ENCODE measurements at regions not wholly inside any gene's neighbourhood (a gene's known extent, or its start where the extent isn't known, plus 50 kb on each side); places are given as distances from the start of the nearest gene placed in this dataset.
A peak's percentile ranks its signal among the peaks of the same experiment; 100 is the strongest.

GRCh38 chr7:113321201-113321600, 202.8 kb upstream of the SMIM30 start:
- TF ChIP-seq POLR2AphosphoS5 (IDR thresholded peaks at IDR 0.05) = peak in 3 of 4 donors; percentile 15 to 51 (median 23)
- TF ChIP-seq CTCF (IDR thresholded peaks at IDR 0.05) = no peak
- TF ChIP-seq POLR2A (IDR thresholded peaks at IDR 0.05) = no peak
- Histone ChIP-seq H3K27ac (no peak overlapping the region), H3K9me3 (no peaks in the 10 kb centered on the region), H3K4me1 (peaks cover 0 to 8% (median 2%) of the 10 kb centered on the region in 4 donors), H3K36me3 (no peaks in the 10 kb centered on the region), H3K27me3 (no peaks in the 10 kb centered on the region), H3K4me3 (no peak overlapping the region)
- DNase-seq = no peak
- intact Hi-C loops (cut with DNase I) = no loop called here
- 82% methylated on average over 2 of the region's 2 CpGs for WGBS, 2 donors

- intact Hi-C loops (cut with DNase I) = no loop called here
- no peaks in the 10 kb centered on the region for H3K9me3 ChIP-seq
- H3K27ac ChIP-seq = no peak overlapping the region
- H3K4me1 ChIP-seq = peaks cover 0 to 8% (median 0%) of the 10 kb centered on the region in 4 donors
- H3K27me3 ChIP-seq = no peaks in the 10 kb centered on the region
- 80 to 82% methylated on average over 4 of the region's 4 CpGs for WGBS, 2 donors
- no peak overlapping the region for H3K4me3 ChIP-seq
- DNase-seq = no peak
- TF ChIP-seq POLR2AphosphoS5 (IDR thresholded peaks at IDR 0.05) (no peak), CTCF (IDR thresholded peaks at IDR 0.05) (no peak), POLR2A (IDR thresholded peaks at IDR 0.05) (no peak), EP300 (IDR thresholded peaks at IDR 0.05) (no peak)
- no peaks in the 10 kb centered on the region for H3K36me3 ChIP-seq
Observed at GRCh38 chr7:113320419-113320818, 202.1 kb upstream of the SMIM30 start.

- Histone ChIP-seq H3K27me3 (no peaks in the 10 kb centered on the region), H3K9me3 (no peaks in the 10 kb centered on the region), H3K4me1 (peaks cover 0 to 18% (median 8%) of the 10 kb centered on the region in 4 donors), H3K36me3 (no peaks in the 10 kb centered on the region), H3K27ac (no peak overlapping the region), H3K4me3 (no peak overlapping the region)
- 21 to 45% methylated on average over 2 of the region's 2 CpGs for WGBS, 2 donors
- TF ChIP-seq POLR2AphosphoS5 (IDR thresholded peaks at IDR 0.05) = no peak
- TF ChIP-seq EP300 (IDR thresholded peaks at IDR 0.05) = no peak
- TF ChIP-seq POLR2A (IDR thresholded peaks at IDR 0.05) = no peak
- no peak for TF ChIP-seq CTCF (IDR thresholded peaks at IDR 0.05)
- intact Hi-C loops (cut with DNase I) = no loop called here
- no peak for DNase-seq
Observed at GRCh38 chr7:113314594-113314993, 196.2 kb upstream of the SMIM30 start.

GRCh38 chr7:113308399-113308798, 190.0 kb upstream of the SMIM30 start:
- intact Hi-C loops (cut with DNase I) = no loop called here
- DNase-seq = no peak

More at GRCh38 chr7:113308399-113308798, 190.0 kb upstream of the SMIM30 start:
- Histone ChIP-seq H3K9me3 (no peaks in the 10 kb centered on the region), H3K4me3 (no peak overlapping the region), H3K36me3 (no peaks in the 10 kb centered on the region), H3K4me1 (peaks cover 0 to 8% (median 3%) of the 10 kb centered on the region in 4 donors), H3K27me3 (no peaks in the 10 kb centered on the region), H3K27ac (no peak overlapping the region)
- WGBS, 2 donors = 72 to 83% methylated on average over 2 of the region's 2 CpGs
- no peak for TF ChIP-seq EP300 (IDR thresholded peaks at IDR 0.05)
- TF ChIP-seq POLR2AphosphoS5 (IDR thresholded peaks at IDR 0.05) = no peak
- no peak for TF ChIP-seq CTCF (IDR thresholded peaks at IDR 0.05)
- no peak for TF ChIP-seq POLR2A (IDR thresholded peaks at IDR 0.05)
